WTC11 (cell line): ENCODE measurements at regions not wholly inside any gene's neighbourhood (a gene's known extent, or its start where the extent isn't known, plus 50 kb on each side); places are given as distances from the start of the nearest gene placed in this dataset.

ENCODE experiments used
- ATAC-seq: fragments of 200-7000 bp; cut with Tn5 transposase; 2 replicates; pipeline ENCODE4 v1.10.0; 2021; ENCODE audit warnings: mild to moderate bottlenecking, moderate library complexity
- CTCF ChIA-PET: fragments of 300-600 bp; sonication (Branson Sonifier 250); formaldehyde crosslinking; loops from one replicate; lab custom pipeline; 2021; ENCODE audit warnings: antibody characterized with exemption; lab: Charles Lee
- POLR2A ChIA-PET: fragments of 350-600 bp; sonication (Branson Sonifier 250); formaldehyde crosslinking; loops from one replicate; lab custom pipeline; 2021; ENCODE audit warnings: antibody characterized with exemption; lab: Charles Lee
- DNase-seq: peaks from one replicate; pipeline ENCODE4 v3.0.0; 2021; ENCODE audit warnings: low spot score
- H3K27ac Mint-ChIP-seq: 2 replicates; pipeline ENCODE4 v1.8.0; 2021; ENCODE audit warnings: mixed read lengths
- H3K27me3 Mint-ChIP-seq: 2 replicates; pipeline ENCODE4 v1.8.0; 2021; ENCODE audit warnings: low read depth, mild to moderate bottlenecking, moderate library complexity, mixed read lengths
- H3K36me3 Mint-ChIP-seq: 2 replicates; pipeline ENCODE4 v1.8.0; 2021; ENCODE audit warnings: mixed read lengths
- H3K4me1 Mint-ChIP-seq: 2 replicates; pipeline ENCODE4 v1.8.0; 2022; ENCODE audit warnings: mixed read lengths
- H3K4me3 Mint-ChIP-seq: 2 replicates; pipeline ENCODE4 v1.8.0; 2021; ENCODE audit warnings: mild to moderate bottlenecking, moderate library complexity, mixed read lengths
- H3K9me3 Mint-ChIP-seq: 2 replicates; pipeline ENCODE4 v1.8.0; 2021; ENCODE audit warnings: mixed read lengths
- CBFB ChIP-seq: sonication (generic); formaldehyde crosslinking; IDR thresholded peaks from 2 replicates; pipeline ENCODE4 v1.8.1; 2022; ENCODE audit warnings: mild to moderate bottlenecking, low read depth, missing genetic modification reagents
- ELF4 ChIP-seq: sonication (generic); formaldehyde crosslinking; IDR thresholded peaks from 2 replicates; pipeline ENCODE4 v1.8.1; 2022; ENCODE audit warnings: low read depth, mild to moderate bottlenecking, moderate library complexity, missing genetic modification reagents
- GABPB1 ChIP-seq: sonication (generic); formaldehyde crosslinking; IDR thresholded peaks from 2 replicates; pipeline ENCODE4 v1.8.1; 2023; ENCODE audit warnings: mild to moderate bottlenecking, missing genetic modification reagents
- MXD4 ChIP-seq: fragments of 250-450 bp; sonication (Bioruptor Pico); IDR thresholded peaks from 2 replicates; pipeline ENCODE4 v1.8.0; 2021; ENCODE audit warnings: mild to moderate bottlenecking, moderate library complexity, borderline replicate concordance
- NR2C2 ChIP-seq: sonication (generic); formaldehyde crosslinking; IDR thresholded peaks from 2 replicates; pipeline ENCODE4 v1.8.0; 2022; ENCODE audit warnings: mild to moderate bottlenecking, missing genetic modification reagents
- SOX15 ChIP-seq: fragments of 250-450 bp; sonication (Bioruptor Pico); IDR thresholded peaks from 2 replicates; pipeline ENCODE4 v1.9.0; 2021; ENCODE audit warnings: mild to moderate bottlenecking
- TF ChIP-seq, protein P1 (sequence below): sonication (generic); formaldehyde crosslinking; IDR thresholded peaks from 2 replicates; pipeline ENCODE4 v1.8.1; 2022; ENCODE audit warnings: low read depth, mild to moderate bottlenecking, moderate library complexity, missing genetic modification reagents, borderline replicate concordance
- TF ChIP-seq, protein P2 (sequence below): sonication (generic); formaldehyde crosslinking; IDR thresholded peaks from 2 replicates; pipeline ENCODE4 v1.8.0; 2022; ENCODE audit warnings: mild to moderate bottlenecking, missing genetic modification reagents
- TF ChIP-seq, protein P3 (sequence below): sonication (generic); formaldehyde crosslinking; IDR thresholded peaks from 2 replicates; pipeline ENCODE4 v1.8.1; 2022; ENCODE audit warnings: mild to moderate bottlenecking, moderate library complexity, missing genetic modification reagents
- TF ChIP-seq, protein P4 (sequence below): sonication (generic); formaldehyde crosslinking; IDR thresholded peaks from 2 replicates; pipeline ENCODE4 v1.8.0; 2022; ENCODE audit warnings: mild to moderate bottlenecking, missing genetic modification reagents
- TF ChIP-seq, protein P5 (sequence below): fragments of 250-450 bp; sonication (Bioruptor Pico); IDR thresholded peaks from 2 replicates; pipeline ENCODE4 v1.9.0; 2021; ENCODE audit warnings: mild to moderate bottlenecking
- TF ChIP-seq, protein P6 (sequence below): sonication (generic); formaldehyde crosslinking; IDR thresholded peaks from 2 replicates; pipeline ENCODE4 v1.8.1; 2022; ENCODE audit warnings: mild to moderate bottlenecking, missing genetic modification reagents, moderate library complexity, borderline replicate concordance

DNA sequence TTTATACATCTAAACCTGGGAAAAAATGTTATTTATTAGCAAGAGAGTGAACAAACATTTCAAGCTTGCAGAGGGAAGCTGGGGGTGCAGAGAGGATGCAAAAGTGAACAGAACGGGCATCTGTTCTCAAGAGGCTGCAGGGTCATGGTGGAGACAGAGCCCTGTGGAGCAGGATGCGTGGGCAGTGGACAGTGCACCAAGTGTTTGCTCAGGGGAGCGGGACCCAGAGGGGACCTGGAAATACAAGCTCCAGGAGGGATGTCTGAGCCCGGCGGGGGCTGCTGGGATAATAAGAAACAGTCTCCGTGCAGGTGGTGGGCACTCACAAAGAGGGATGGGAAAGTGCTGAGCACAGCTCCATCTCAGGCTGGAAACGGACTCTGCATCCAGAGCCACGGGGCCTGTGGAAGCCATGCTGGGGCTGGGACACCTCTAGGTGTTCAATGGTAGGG lies 105.3 kb upstream of the SLC45A1 start (continued):
- TF ChIP-seq MXD4 (CRISPR knock-in tag) (no peak), NR2C2 (CRISPR knock-in tag) (no peak)
- TF ChIP-seq, protein P1, sequence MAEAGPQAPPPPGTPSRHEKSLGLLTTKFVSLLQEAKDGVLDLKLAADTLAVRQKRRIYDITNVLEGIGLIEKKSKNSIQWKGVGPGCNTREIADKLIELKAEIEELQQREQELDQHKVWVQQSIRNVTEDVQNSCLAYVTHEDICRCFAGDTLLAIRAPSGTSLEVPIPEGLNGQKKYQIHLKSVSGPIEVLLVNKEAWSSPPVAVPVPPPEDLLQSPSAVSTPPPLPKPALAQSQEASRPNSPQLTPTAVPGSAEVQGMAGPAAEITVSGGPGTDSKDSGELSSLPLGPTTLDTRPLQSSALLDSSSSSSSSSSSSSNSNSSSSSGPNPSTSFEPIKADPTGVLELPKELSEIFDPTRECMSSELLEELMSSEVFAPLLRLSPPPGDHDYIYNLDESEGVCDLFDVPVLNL = no peak

DNA sequence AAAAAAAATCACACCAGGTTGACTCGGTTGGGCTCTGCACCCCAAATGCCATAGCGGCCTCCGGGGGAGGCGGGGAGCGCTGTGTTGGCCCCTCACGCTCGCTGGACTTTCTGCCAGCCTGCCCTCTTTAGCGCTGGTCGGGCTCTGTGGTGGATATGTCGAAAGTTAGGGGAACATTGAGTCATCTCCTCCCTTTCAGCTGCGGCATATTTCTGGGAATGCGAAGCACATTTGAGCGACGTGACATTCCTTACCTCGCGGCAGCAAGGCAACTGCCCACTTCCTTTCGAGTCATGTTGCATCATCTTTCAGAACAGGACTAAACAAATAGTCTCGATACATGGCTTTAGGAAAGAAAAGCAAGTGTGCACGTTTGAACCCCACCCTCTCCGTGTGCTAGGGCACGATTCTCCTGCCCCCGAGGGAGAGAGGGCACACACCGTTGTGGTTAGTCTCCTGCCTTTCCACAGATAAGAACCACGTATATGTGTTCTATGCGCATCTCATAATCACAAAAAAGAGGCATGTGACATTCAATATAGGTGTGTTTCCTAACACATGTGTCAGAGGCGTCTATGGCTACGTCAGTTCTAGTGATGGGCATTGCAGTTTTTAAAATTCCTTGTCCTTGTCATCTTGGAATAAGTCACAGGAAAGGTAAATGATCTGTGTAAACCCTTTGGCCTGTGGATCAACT lies 105.9 kb upstream of the SLC45A1 start:
- no peak for DNase-seq
- ChIA-PET POLR2A (interaction anchor here (0.7 kb wide), 1 partner anchor 27 kb away, joined by 3 read pairs; no protein-coding TSS in a partner anchor), CTCF (interaction anchor here (0.7 to 2.5 kb wide), 5 partner anchors 102 to 272 kb away, joined by 3 to 9 read pairs (median 3); no protein-coding TSS in a partner anchor)
- H3K27ac Mint-ChIP-seq = 0 out of 2 replicates have a peak overlapping the region, but pooled peaks have one; percentile 39
- peaks cover 4% of the 10 kb centered on the region; the same call in 1 of the 2 replicates for H3K27me3 Mint-ChIP-seq
- H3K4me1 Mint-ChIP-seq = peaks cover 55% of the 10 kb centered on the region
- TF ChIP-seq, protein P2, sequence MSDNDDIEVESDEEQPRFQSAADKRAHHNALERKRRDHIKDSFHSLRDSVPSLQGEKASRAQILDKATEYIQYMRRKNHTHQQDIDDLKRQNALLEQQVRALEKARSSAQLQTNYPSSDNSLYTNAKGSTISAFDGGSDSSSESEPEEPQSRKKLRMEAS = 0 out of 2 replicates have a peak, but pooled peaks have one; percentile 33
- TF ChIP-seq, protein P3, sequence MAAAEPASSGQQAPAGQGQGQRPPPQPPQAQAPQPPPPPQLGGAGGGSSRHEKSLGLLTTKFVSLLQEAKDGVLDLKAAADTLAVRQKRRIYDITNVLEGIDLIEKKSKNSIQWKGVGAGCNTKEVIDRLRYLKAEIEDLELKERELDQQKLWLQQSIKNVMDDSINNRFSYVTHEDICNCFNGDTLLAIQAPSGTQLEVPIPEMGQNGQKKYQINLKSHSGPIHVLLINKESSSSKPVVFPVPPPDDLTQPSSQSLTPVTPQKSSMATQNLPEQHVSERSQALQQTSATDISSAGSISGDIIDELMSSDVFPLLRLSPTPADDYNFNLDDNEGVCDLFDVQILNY (CRISPR knock-in tag) = no peak
- TF ChIP-seq CBFB (CRISPR knock-in tag) (no peak), GABPB1 (peak; percentile 100)
- H3K4me3 Mint-ChIP-seq = no peak overlapping the region
- no peak for ATAC-seq
- H3K36me3 Mint-ChIP-seq = no peaks in the 10 kb centered on the region
- no peaks in the 10 kb centered on the region for H3K9me3 Mint-ChIP-seq

DNA sequence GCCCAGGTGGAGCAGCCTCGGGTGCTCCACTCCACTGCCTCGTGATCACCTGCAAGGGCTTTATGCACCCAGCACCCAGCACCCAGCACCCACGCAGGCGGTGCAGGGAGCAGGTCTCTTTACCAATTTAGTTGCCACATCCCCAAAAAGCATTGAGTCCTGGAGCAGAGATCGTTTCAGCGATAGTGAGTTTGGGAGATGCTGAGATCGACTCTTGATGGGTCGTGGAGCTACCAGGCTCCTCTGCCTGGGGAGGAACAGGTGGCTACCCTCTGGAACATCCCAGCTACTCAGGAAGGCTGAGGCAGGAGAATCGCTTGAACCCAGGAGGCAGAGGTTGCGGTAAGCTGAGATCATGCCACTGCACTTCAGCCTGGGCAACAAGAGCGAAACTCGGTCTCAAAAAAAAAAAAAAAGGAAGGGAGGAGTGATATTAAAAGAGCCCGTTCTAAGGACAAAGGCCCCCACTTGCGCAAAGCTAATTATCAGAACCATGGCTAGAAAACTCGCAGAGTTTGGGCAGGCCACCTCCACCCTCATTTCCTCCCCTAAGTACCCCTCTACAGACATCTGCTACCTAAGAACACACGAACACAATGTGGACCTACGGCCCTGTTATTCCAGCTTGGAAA lies 106.5 kb upstream of the SLC45A1 start:
- peaks cover 50% of the 10 kb centered on the region for H3K4me1 Mint-ChIP-seq
- ATAC-seq = no peak
- no peaks in the 10 kb centered on the region for H3K27me3 Mint-ChIP-seq
- H3K27ac Mint-ChIP-seq = no peak overlapping the region
- no peaks in the 10 kb centered on the region for H3K9me3 Mint-ChIP-seq
- no peak for TF ChIP-seq SOX15 (CRISPR knock-in tag)
- TF ChIP-seq, protein P4, sequence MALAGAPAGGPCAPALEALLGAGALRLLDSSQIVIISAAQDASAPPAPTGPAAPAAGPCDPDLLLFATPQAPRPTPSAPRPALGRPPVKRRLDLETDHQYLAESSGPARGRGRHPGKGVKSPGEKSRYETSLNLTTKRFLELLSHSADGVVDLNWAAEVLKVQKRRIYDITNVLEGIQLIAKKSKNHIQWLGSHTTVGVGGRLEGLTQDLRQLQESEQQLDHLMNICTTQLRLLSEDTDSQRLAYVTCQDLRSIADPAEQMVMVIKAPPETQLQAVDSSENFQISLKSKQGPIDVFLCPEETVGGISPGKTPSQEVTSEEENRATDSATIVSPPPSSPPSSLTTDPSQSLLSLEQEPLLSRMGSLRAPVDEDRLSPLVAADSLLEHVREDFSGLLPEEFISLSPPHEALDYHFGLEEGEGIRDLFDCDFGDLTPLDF (CRISPR knock-in tag) = no peak
- no peak for TF ChIP-seq ELF4 (CRISPR knock-in tag)
- TF ChIP-seq, protein P5, sequence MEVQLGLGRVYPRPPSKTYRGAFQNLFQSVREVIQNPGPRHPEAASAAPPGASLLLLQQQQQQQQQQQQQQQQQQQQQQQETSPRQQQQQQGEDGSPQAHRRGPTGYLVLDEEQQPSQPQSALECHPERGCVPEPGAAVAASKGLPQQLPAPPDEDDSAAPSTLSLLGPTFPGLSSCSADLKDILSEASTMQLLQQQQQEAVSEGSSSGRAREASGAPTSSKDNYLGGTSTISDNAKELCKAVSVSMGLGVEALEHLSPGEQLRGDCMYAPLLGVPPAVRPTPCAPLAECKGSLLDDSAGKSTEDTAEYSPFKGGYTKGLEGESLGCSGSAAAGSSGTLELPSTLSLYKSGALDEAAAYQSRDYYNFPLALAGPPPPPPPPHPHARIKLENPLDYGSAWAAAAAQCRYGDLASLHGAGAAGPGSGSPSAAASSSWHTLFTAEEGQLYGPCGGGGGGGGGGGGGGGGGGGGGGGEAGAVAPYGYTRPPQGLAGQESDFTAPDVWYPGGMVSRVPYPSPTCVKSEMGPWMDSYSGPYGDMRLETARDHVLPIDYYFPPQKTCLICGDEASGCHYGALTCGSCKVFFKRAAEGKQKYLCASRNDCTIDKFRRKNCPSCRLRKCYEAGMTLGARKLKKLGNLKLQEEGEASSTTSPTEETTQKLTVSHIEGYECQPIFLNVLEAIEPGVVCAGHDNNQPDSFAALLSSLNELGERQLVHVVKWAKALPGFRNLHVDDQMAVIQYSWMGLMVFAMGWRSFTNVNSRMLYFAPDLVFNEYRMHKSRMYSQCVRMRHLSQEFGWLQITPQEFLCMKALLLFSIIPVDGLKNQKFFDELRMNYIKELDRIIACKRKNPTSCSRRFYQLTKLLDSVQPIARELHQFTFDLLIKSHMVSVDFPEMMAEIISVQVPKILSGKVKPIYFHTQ (CRISPR knock-in tag) = no peak
- TF ChIP-seq, protein P6, sequence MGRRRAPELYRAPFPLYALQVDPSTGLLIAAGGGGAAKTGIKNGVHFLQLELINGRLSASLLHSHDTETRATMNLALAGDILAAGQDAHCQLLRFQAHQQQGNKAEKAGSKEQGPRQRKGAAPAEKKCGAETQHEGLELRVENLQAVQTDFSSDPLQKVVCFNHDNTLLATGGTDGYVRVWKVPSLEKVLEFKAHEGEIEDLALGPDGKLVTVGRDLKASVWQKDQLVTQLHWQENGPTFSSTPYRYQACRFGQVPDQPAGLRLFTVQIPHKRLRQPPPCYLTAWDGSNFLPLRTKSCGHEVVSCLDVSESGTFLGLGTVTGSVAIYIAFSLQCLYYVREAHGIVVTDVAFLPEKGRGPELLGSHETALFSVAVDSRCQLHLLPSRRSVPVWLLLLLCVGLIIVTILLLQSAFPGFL (CRISPR knock-in tag) = no peak
- DNase-seq = no peak
- ChIA-PET POLR2A (interaction anchor here (0.7 kb wide), 1 partner anchor 27 kb away, joined by 3 read pairs; no protein-coding TSS in a partner anchor), CTCF (interaction anchor here (0.7 to 2.5 kb wide), 5 partner anchors 103 to 272 kb away, joined by 3 to 9 read pairs (median 3); no protein-coding TSS in a partner anchor)
- H3K36me3 Mint-ChIP-seq = no peaks in the 10 kb centered on the region
- H3K4me3 Mint-ChIP-seq = no peak overlapping the region
